Prostate gland (tissue), 2 donors: ENCODE measurements at regions not wholly inside any gene's neighbourhood (a gene's known extent, or its start where the extent isn't known, plus 50 kb on each side); places are given as distances from the start of the nearest gene placed in this dataset.

Experiments
- DNase-seq: peaks from one replicate; pipeline ENCODE4 v3.0.0-alpha.2; 2019; ENCODE audit warnings: low spot score
- H3K27ac ChIP-seq, 2 donors: fragments of 200-600 bp; sonication (generic); 2 replicates each; pipeline ENCODE4 v1.5.1; 2017 to 2019
- H3K27me3 ChIP-seq: fragments of 200-600 bp; sonication (generic); replicated peaks from 2 replicates; pipeline ENCODE4 v1.5.1; 2019; ENCODE audit not compliant: insufficient read depth
- H3K36me3 ChIP-seq, 2 donors: fragments of 200-600 bp; sonication (generic); 1 replicate in 1 of 2; 2 replicates in 1 of 2; pipeline versions ENCODE4 v1.5.1 to v1.8.1; 2017 to 2019
- H3K4me1 ChIP-seq: fragments of 200-600 bp; sonication (generic); replicated peaks from 2 replicates; pipeline ENCODE4 v1.5.1; 2019
- H3K4me3 ChIP-seq, 2 donors: fragments of 200-600 bp; sonication (generic); 2 replicates each; pipeline ENCODE4 v1.5.1; 2017 to 2019
- H3K9me3 ChIP-seq: fragments of 200-600 bp; sonication (generic); 2 replicates; pipeline ENCODE4 v1.5.1; 2017
- CTCF ChIP-seq, 4 experiments: fragments of 200-600 bp in 2 of 4; fragments of 450-650 bp in 2 of 4; sonication (generic) in 2 of 4; IDR thresholded peaks; 1 replicate in 3 of 4; 2 replicates in 1 of 4; pipeline ENCODE4 v1.5.1; 2016 to 2019; ENCODE audit warnings: antibody characterized with exemption in 4 of 4, mild to moderate bottlenecking in 2 of 4, moderate library complexity in 2 of 4
- POLR2A ChIP-seq: fragments of 450-650 bp; IDR thresholded peaks from one replicate; pipeline ENCODE4 v1.6.1; 2016; ENCODE audit warnings: antibody characterized with exemption, mild to moderate bottlenecking
- POLR2AphosphoS5 ChIP-seq: sonication (generic); formaldehyde crosslinking; IDR thresholded peaks from one replicate; pipeline ENCODE4 v1.6.1; 2017; ENCODE audit warnings: antibody characterized with exemption
- WGBS: methylation state at CpG from one replicate; pipeline ENCODE4 v1.1.5; 2018; 5-methylcytosine and 5-hydroxymethylcytosine counted together
- intact Hi-C: fragments of 100-400 bp; cut with DNase I; formaldehyde crosslinking; loops from one replicate; pipeline ENCODE4 v1.14.2; 2022

DNA sequence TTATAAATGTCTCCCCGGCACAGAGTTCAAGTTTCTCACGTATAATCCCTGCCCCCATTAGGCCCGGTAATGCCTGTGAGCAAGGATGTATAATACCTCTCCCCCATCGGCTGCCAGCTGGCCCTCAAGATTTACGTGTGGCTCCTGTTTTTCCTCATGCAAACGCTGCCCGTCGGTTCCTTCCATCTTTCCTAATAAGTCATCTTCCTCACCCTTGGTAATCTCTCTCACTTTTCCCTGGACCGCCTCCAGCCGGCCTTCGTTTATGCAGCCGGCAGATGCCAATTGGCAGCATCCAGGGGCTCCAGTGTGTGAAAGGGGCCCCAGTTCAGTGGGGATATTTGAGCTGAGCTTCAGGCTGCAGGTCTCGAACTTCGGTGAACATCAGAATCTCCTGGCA lies 86.5 kb upstream of the NEURL1B start:
- peaks cover 8% of the 10 kb centered on the region for H3K4me1 ChIP-seq
- H3K36me3 ChIP-seq: no peaks in the 10 kb centered on the region
- no peaks in the 10 kb centered on the region for H3K9me3 ChIP-seq
- intact Hi-C loops: no loop called here
- H3K4me3 ChIP-seq: no peak overlapping the region
- peak overlapping the region in 1 of 2 donors; percentile 52 for H3K27ac ChIP-seq
- DNase-seq: no peak
- 60% methylated on average over 14 of the region's 14 CpGs for WGBS
- TF ChIP-seq CTCF (IDR thresholded peaks at IDR 0.05) (no peak), POLR2A (no peak), POLR2AphosphoS5 (no peak)
- no peaks in the 10 kb centered on the region for H3K27me3 ChIP-seq

GRCh38 chr5:172553903-172554302 lies 87.2 kb upstream of the NEURL1B start:
- WGBS: 35% methylated on average over 3 of the region's 3 CpGs
- Histone ChIP-seq H3K9me3 (no peaks in the 10 kb centered on the region), H3K27ac (peak overlapping the region; percentile 28 to 52), H3K4me3 (no peak overlapping the region), H3K4me1 (peaks cover 8% of the 10 kb centered on the region), H3K27me3 (no peaks in the 10 kb centered on the region), H3K36me3 (no peaks in the 10 kb centered on the region)
- TF ChIP-seq CTCF (IDR thresholded peaks at IDR 0.05) (no peak), POLR2AphosphoS5 (peak; percentile 28), POLR2A (no peak)
- intact Hi-C loops: no loop called here
- peak; percentile 37 for DNase-seq

GRCh38 chr5:172553167-172553566 lies 87.9 kb upstream of the NEURL1B start:
- peaks cover 3% of the 10 kb centered on the region for H3K4me1 ChIP-seq
- WGBS: 100% methylated on average over 2 of the region's 2 CpGs
- no peak overlapping the region for H3K4me3 ChIP-seq
- H3K27me3 ChIP-seq: no peaks in the 10 kb centered on the region
- H3K27ac ChIP-seq: no peak overlapping the region
- H3K36me3 ChIP-seq: no peaks in the 10 kb centered on the region
- no peaks in the 10 kb centered on the region for H3K9me3 ChIP-seq
- intact Hi-C loops: no loop called here
- TF ChIP-seq POLR2AphosphoS5 (no peak), CTCF (IDR thresholded peaks at IDR 0.05) (no peak), POLR2A (no peak)
- no peak for DNase-seq

DNA sequence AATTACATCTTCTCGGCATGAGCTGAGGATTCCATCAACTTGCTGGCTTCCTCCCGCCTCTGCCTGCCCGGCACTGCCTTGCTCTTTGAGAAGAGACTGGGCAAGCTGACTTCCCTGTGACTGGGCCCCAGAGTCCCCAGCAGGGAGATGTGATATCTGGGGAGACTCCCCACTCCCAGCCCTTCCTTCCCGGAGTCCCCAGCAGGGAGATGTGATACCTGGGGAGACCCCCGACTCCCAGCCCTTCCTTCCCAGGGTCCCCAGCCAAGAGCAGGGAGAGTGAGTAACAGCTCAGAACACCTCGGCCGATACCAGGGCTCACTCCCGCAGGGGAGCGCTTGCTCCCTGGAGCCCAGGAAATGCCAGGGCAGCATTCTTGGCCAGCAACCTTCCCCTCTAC lies 90.1 kb upstream of the NEURL1B start:
- no peak for DNase-seq
- no peak overlapping the region for H3K27ac ChIP-seq
- H3K9me3 ChIP-seq: no peaks in the 10 kb centered on the region
- 65% methylated on average over 9 of the region's 9 CpGs for WGBS
- TF ChIP-seq POLR2A: no peak
- H3K36me3 ChIP-seq: no peaks in the 10 kb centered on the region
- no peaks in the 10 kb centered on the region for H3K27me3 ChIP-seq
- intact Hi-C loops: no loop called here
- peaks cover 6% of the 10 kb centered on the region for H3K4me1 ChIP-seq
- no peak overlapping the region for H3K4me3 ChIP-seq

DNA sequence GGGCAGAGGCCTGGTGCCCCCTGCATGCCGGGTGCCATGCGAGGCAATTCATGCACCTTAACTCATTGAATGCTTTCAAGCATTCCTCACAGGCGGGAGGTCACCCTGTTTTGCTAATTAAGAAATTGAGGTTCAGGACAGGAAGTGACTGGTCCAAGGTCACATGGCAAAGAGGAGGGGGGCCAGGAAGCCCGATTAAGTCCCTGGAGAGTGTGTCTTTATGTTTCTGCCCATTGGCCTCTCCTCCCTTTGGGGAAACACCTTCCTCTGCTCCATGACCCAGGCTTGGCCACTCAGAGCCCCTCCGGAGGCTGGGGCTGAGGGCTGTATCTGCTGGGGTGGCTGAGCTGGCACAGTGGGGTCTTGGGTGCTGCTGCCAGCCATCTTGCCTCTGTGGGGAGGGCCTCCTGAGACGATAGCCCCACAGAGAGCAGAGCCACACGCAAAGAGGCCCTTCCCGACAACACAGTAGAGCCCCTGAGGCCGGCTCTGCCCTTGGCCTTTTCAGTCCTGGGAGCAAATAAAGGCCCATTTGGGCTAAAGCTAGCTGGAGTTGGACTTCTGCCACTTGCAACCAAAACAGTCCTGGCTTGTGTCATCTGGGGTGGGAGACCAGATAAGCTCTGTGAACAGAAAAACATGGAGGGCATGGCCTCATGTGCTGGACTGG lies 90.8 kb upstream of the NEURL1B start:
- Histone ChIP-seq H3K9me3 (no peaks in the 10 kb centered on the region), H3K4me1 (peaks cover 6% of the 10 kb centered on the region), H3K36me3 (no peaks in the 10 kb centered on the region), H3K27me3 (no peaks in the 10 kb centered on the region), H3K27ac (peak overlapping the region in 1 of 2 donors; percentile 65), H3K4me3 (no peak overlapping the region)
- no peak for DNase-seq
- TF ChIP-seq CTCF (IDR thresholded peaks at IDR 0.05) (no peak), POLR2AphosphoS5 (no peak), POLR2A (no peak)
- intact Hi-C loops: no loop called here
- 84% methylated on average over 9 of the region's 9 CpGs for WGBS
